GM21529 (cell line): ENCODE measurements at regions not wholly inside any gene's neighbourhood (a gene's known extent, or its start where the extent isn't known, plus 50 kb on each side); places are given as distances from the start of the nearest gene placed in this dataset.

Experiments used
- ATAC-seq: cut with Tn5 transposase; IDR thresholded peaks from one replicate; pipeline ENCODE4 v1.9.1; 2021; ENCODE audit not compliant: unreplicated experiment

- no peak for ATAC-seq
These were observed 52.5 kb upstream of the PRLR start for GRCh38 chr5:35282810-35283209.

- ATAC-seq = no peak
These were observed 51.3 kb upstream of the PRLR start for GRCh38 chr5:35281613-35282012.
